ENCODE measurements at regions not wholly inside any gene's neighbourhood (a gene's known extent, or its start where the extent isn't known, plus 50 kb on each side); places are given as distances from the start of the nearest gene placed in this dataset.

GRCh38 chr3:127497166-127497565 lies 93.4 kb downstream of the TPRA1 start:
- intact Hi-C loops (cut with DNase I): no loop called here

GRCh38 chr3:127495821-127496655 lies 94.5 kb downstream of the TPRA1 start:
- no peak overlapping the region for H3K4me3 ChIP-seq
- H3K9me3 ChIP-seq: peaks cover 0 to 7% (median 0%) of the 10 kb centered on the region in 4 donors
- intact Hi-C loops (cut with DNase I): no loop called here
- WGBS, 2 donors: 71 to 75% methylated on average over 2 of the region's 2 CpGs
- TF ChIP-seq POLR2A (IDR thresholded peaks at IDR 0.05) (no peak), EP300 (IDR thresholded peaks at IDR 0.05) (no peak), POLR2AphosphoS5 (IDR thresholded peaks at IDR 0.05) (no peak)
- TF ChIP-seq, protein P1, sequence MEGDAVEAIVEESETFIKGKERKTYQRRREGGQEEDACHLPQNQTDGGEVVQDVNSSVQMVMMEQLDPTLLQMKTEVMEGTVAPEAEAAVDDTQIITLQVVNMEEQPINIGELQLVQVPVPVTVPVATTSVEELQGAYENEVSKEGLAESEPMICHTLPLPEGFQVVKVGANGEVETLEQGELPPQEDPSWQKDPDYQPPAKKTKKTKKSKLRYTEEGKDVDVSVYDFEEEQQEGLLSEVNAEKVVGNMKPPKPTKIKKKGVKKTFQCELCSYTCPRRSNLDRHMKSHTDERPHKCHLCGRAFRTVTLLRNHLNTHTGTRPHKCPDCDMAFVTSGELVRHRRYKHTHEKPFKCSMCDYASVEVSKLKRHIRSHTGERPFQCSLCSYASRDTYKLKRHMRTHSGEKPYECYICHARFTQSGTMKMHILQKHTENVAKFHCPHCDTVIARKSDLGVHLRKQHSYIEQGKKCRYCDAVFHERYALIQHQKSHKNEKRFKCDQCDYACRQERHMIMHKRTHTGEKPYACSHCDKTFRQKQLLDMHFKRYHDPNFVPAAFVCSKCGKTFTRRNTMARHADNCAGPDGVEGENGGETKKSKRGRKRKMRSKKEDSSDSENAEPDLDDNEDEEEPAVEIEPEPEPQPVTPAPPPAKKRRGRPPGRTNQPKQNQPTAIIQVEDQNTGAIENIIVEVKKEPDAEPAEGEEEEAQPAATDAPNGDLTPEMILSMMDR (IDR thresholded peaks at IDR 0.05): no peak
- peak; percentile 35 for DNase-seq
- no peak overlapping the region for H3K27ac ChIP-seq
- H3K4me1 ChIP-seq: no peaks in the 10 kb centered on the region
- no peaks in the 10 kb centered on the region for H3K27me3 ChIP-seq
- no peaks in the 10 kb centered on the region for H3K36me3 ChIP-seq

More at GRCh38 chr3:127497166-127497565, 93.4 kb downstream of the TPRA1 start:
- H3K4me1 ChIP-seq: no peaks in the 10 kb centered on the region
- DNase-seq: peak; percentile 40
- TF ChIP-seq, protein P1 (IDR thresholded peaks at IDR 0.05): no peak
- TF ChIP-seq EP300 (IDR thresholded peaks at IDR 0.05): no peak
- TF ChIP-seq POLR2AphosphoS5 (IDR thresholded peaks at IDR 0.05): no peak
- no peak for TF ChIP-seq POLR2A (IDR thresholded peaks at IDR 0.05)
- no peaks in the 10 kb centered on the region for H3K27me3 ChIP-seq
- WGBS, 2 donors: 94% methylated on average over 3 of the region's 3 CpGs
- no peak overlapping the region for H3K27ac ChIP-seq
- H3K4me3 ChIP-seq: no peak overlapping the region
- peaks cover 0 to 9% (median 1%) of the 10 kb centered on the region in 4 donors for H3K9me3 ChIP-seq
- H3K36me3 ChIP-seq: no peaks in the 10 kb centered on the region

- TF ChIP-seq, protein P1 (IDR thresholded peaks at IDR 0.05): no peak
- TF ChIP-seq POLR2AphosphoS5 (IDR thresholded peaks at IDR 0.05) (no peak), EP300 (IDR thresholded peaks at IDR 0.05) (no peak), POLR2A (IDR thresholded peaks at IDR 0.05) (no peak)
- Histone ChIP-seq H3K27me3 (no peaks in the 10 kb centered on the region), H3K4me1 (no peaks in the 10 kb centered on the region), H3K27ac (no peak overlapping the region), H3K4me3 (no peak overlapping the region), H3K9me3 (no peaks in the 10 kb centered on the region), H3K36me3 (no peaks in the 10 kb centered on the region)
- WGBS, 2 donors: 85 to 89% methylated on average over 4 of the region's 4 CpGs
- no peak for DNase-seq
- intact Hi-C loops (cut with DNase I): no loop called here
These were observed 96.4 kb downstream of the TPRA1 start for GRCh38 chr3:127493924-127494646.

DNA sequence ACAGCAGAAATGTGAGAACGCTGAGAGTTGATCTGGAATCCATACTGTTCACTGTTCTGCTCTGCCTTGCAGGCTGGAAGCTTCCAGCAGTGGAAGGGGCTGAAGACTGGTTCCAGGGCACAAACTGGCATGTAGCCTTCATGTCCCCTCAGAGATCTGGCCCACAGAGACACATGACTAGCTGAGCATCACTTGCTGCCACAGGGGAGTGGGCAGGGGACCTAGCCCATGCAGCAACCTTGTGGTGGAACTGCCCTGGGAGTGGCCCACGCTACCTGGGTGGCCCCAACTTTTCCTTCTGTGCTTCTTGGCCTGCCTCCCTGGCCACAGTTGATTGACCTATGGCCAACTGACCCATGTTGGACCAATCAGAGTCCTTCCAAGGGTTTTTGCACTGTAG lies 98.1 kb downstream of the TPRA1 start:
- no peaks in the 10 kb centered on the region for H3K36me3 ChIP-seq
- H3K9me3 ChIP-seq: no peaks in the 10 kb centered on the region
- H3K4me3 ChIP-seq: no peak overlapping the region
- TF ChIP-seq POLR2AphosphoS5 (IDR thresholded peaks at IDR 0.05) (no peak), POLR2A (IDR thresholded peaks at IDR 0.05) (no peak), EP300 (IDR thresholded peaks at IDR 0.05) (no peak)
- TF ChIP-seq, protein P1 (IDR thresholded peaks at IDR 0.05): no peak
- H3K27me3 ChIP-seq: peaks cover 0 to 2% (median 0%) of the 10 kb centered on the region in 3 donors
- DNase-seq: no peak
- intact Hi-C loops (cut with DNase I): no loop called here
- no peak overlapping the region for H3K27ac ChIP-seq
- no peaks in the 10 kb centered on the region for H3K4me1 ChIP-seq
- WGBS, 2 donors: 65 to 78% methylated on average over 2 of the region's 2 CpGs

Data from sigmoid colon (tissue), 6 donors.